ELR (cell line): ENCODE measurements at regions not wholly inside any gene's neighbourhood (a gene's known extent, or its start where the extent isn't known, plus 50 kb on each side); places are given as distances from the start of the nearest gene placed in this dataset.

Experiments used
- DNase-seq: peaks from one replicate; pipeline ENCODE4 v3.0.0-alpha.2; 2015; ENCODE audit warnings: low read depth

- DNase-seq = no peak
Measured at GRCh38 chr20:39397646-39398045, 435.5 kb downstream of the DHX35 start.

GRCh38 chr20:39395478-39396291, 433.5 kb downstream of the DHX35 start:
- no peak for DNase-seq

- DNase-seq = no peak
Measured at GRCh38 chr20:39394461-39394860, 432.3 kb downstream of the DHX35 start.

- DNase-seq = no peak
Measured at GRCh38 chr20:39390186-39390585, 428.0 kb downstream of the DHX35 start.

DNA sequence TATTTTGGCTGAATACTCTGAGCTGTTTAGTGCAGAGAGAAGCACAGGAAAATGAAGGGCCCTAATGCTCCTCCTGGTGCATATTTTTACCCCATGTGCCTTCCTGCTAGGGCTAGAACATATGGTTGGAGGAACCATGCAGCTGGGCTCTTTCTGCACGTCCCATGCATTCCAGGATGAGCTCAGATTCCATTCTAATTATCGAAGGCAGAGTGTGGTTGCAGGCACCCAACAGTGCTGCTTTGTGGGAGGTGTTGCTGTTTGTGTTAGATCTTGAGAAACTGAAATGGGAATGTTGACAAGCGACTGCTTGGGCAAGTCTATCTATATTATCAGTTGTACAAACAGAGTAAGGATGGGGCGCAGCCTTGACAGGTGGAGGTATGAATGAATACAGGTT, 419.5 kb downstream of the DHX35 start:
- DNase-seq = no peak

- DNase-seq = no peak
Measured at GRCh38 chr20:39378776-39379175, 416.6 kb downstream of the DHX35 start.

DNA sequence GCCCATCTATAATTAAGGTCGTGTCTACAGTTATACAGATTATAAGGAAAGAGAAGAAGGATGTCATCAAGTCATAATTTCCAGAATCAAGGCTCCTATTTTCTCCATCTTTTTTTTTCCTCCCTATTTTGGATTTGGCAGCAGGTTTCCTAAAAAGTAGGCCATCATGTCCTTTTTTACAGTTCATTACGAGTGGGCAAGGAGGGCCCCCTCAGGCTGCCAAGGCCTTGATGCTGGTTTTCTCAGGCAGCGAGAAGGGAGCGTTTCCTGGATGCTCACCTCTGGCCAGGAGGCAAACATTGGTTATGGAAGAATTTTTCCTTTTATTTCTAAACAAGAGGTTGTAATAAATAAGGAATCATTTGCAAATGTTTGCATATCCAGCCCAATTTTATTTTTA, 414.6 kb downstream of the DHX35 start:
- no peak for DNase-seq

- no peak for DNase-seq
Measured at GRCh38 chr20:39364320-39364719, 402.2 kb downstream of the DHX35 start.

DNA sequence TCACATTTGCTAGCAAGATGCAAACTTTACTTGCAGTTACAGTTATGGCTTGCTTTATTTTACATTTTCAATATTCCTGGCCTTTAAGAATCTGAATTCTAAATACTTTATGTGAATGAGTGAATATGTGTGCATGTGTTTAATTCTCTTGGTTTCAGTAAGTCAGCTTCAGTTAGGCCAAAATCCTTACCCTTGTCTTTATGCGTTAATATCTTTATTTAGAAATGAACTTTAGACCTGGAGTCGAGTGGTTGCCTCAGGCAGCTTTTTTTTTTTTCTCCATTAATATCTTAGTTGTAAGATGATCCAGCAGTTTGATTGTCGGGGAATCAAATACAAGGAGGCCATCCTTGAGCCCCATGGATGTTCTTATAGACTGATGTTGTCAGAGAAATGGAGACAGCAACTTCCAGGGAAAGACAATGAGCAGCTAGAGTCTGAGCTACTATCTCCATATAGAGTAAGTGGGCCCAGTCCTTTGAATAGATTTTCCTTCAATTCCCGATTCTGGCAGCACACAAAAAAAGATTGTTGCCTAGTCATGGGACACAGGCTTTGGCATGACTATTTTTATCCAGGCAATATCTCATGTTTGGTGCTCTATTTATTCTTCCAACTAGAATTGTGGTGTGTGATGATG, 398.0 kb downstream of the DHX35 start:
- no peak for DNase-seq

- DNase-seq = no peak
Measured at GRCh38 chr20:39358052-39358451, 395.9 kb downstream of the DHX35 start.

- DNase-seq = no peak
Measured at GRCh38 chr20:39356908-39357307, 394.8 kb downstream of the DHX35 start.

DNA sequence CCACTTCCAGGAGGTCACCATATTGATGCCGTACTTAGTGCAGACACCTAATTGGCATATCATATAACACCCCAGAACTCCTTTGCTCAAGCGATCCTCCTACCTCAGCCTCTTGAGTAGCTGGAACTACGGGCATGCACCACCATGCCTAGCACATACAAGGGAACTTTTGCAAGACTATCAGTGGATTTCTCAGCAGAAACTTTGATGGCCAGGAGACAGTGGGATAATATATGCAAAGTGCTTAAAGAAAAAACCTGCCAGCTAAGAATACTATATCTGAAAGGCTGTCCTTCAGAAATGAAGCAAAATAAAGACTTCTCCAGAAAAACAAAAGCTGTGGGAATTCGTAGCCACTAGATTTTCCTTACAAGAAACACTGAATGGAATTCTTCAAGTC, 387.1 kb downstream of the DHX35 start:
- no peak for DNase-seq

DNA sequence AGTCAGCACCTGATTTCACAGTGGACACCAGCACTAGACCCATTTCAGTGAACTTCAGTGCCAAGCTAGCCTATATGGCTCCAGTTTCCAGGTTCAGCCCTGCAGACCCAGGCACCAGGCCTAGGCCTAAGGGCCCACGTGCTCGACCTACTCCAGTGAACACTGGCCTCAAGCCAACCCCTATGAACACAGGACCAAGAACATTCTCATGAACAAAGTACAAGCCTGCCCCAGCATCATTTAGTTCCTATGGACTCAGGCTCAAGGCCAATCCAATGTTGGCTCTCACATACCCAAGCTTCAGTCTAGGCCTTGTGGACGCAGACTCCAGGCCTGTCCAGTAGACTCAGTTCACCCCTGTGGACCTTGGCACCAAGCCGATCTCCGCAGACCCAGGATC, 385.5 kb downstream of the DHX35 start:
- no peak for DNase-seq

- no peak for DNase-seq
Measured at GRCh38 chr20:39342463-39342862, 380.3 kb downstream of the DHX35 start.

- DNase-seq = no peak
Measured at GRCh38 chr20:39338469-39339376, 376.6 kb downstream of the DHX35 start.

DNA sequence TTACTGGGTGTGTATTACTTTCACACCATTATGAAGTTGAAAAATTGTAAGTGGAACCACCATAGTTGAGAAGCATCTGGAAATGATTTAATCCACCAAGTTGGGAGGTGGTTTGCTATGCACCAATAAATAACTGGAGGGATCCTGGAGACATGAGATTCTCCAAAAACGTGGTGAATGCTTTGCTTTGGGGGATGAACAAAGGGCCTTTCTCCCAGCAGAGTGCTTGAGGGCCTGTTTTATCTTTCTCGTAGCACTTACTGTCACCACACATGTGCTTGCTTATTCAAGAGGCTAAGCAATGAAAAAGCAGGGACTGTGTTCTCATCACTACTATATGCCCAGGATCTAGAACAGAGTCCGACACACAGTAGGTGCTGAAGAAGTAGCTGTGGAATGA, 371.1 kb downstream of the DHX35 start:
- DNase-seq = no peak

- DNase-seq = no peak
Measured at GRCh38 chr20:39328347-39328746, 366.2 kb downstream of the DHX35 start.

DNA sequence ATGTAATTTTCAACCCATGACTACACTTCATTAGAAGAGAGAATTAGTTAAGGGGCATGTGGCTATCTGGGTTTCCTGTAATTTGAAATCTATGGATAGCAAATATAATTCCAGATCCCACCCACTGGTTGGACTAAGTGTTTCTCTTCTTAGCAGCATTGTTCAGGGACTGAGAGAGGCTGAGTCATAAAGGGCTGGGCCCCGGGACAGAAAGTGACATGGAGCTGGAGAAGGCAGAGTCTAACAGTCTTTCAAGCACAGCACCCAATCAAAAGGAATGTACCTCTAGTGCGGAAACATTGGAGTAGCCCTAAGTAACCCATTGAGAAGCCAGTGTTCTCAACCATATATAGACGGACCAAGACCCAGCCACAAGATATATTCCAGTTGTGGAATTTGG, 363.9 kb downstream of the DHX35 start:
- DNase-seq = no peak

DNA sequence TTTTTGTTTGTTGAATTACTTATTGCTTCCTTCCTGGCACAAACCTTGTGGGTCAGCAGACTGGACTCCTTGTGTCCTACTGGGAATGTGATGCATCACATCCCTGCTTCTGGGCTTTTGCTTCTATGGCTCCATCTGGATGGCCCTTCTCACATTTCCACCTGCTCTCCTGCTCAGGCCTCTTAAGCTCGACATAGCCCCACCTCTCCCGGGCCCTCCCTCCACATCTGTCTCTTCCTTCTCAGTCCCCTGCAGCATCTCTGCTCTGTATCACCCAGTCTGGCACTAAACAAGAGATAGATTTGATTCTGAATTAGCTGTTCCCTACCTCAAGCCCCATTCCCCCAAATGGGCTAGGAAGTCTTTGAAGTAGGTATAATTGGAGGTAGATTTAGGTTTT, 356.8 kb downstream of the DHX35 start:
- DNase-seq = no peak

DNA sequence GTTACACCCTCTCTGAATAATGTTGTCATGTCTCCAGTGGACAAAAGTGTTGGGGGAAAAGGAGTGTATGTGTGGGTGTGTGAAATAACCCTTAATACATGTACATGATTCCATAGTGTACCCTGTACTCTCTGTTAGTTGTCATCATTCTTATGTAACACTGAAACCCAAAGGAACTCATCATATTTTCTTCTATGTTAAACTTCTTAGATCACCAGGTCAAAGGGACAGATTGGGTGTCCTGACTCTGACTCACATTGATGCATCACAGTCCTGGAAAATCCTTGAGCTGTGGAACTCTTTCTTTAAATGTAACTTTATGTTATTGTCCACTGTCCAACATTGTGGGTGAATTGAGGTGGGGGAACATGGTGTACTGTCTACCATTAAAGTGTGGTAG, 350.5 kb downstream of the DHX35 start:
- no peak for DNase-seq

- DNase-seq = no peak
Measured at GRCh38 chr20:39311851-39312506, 349.8 kb downstream of the DHX35 start.

- DNase-seq = no peak
Measured at GRCh38 chr20:39310363-39310995, 348.3 kb downstream of the DHX35 start.
